Karpas-422 (cell line): ENCODE measurements at regions not wholly inside any gene's neighbourhood (a gene's known extent, or its start where the extent isn't known, plus 50 kb on each side); places are given as distances from the start of the nearest gene placed in this dataset.

ENCODE experiments used
- DNase-seq: peaks from one replicate; pipeline ENCODE4 v3.0.0-alpha.2; 2015
- H2AFZ ChIP-seq: fragments of 200-600 bp; sonication (generic); 2 replicates; pipeline ENCODE4 v1.6.1; 2014; ENCODE audit warnings: antibody characterized with exemption, low read length, mixed read lengths
- H3K27ac ChIP-seq: fragments of 200-600 bp; sonication (generic); 2 replicates; pipeline ENCODE4 v1.5.1; 2014; ENCODE audit warnings: mild to moderate bottlenecking, low read length, moderate library complexity
- H3K27me3 ChIP-seq: fragments of 200-600 bp; sonication (generic); 2 replicates; pipeline ENCODE4 v1.6.1; 2014; ENCODE audit warnings: low read length, mixed read lengths
- H3K36me3 ChIP-seq: fragments of 200-600 bp; sonication (generic); 2 replicates; pipeline ENCODE4 v1.6.1; 2014; ENCODE audit warnings: low read length, mixed read lengths; ENCODE audit not compliant: insufficient read depth
- H3K4me1 ChIP-seq: fragments of 200-600 bp; sonication (generic); 2 replicates; pipeline ENCODE4 v1.6.1; 2014; ENCODE audit warnings: mild to moderate bottlenecking, low read length, mixed read lengths
- H3K4me2 ChIP-seq: fragments of 200-600 bp; sonication (generic); 2 replicates; pipeline ENCODE4 v1.6.1; 2014; ENCODE audit warnings: low read length, low read depth, mild to moderate bottlenecking; ENCODE audit not compliant: poor library complexity, severe bottlenecking
- H3K4me3 ChIP-seq: fragments of 200-600 bp; sonication (generic); 2 replicates; pipeline ENCODE4 v1.5.1; 2014; ENCODE audit warnings: mild to moderate bottlenecking, antibody characterized with exemption, low read length, mixed read lengths
- H3K79me2 ChIP-seq: fragments of 200-600 bp; sonication (generic); 2 replicates; pipeline ENCODE4 v1.6.1; 2014; ENCODE audit warnings: mild to moderate bottlenecking, low read length, mixed read lengths
- H3K9ac ChIP-seq: fragments of 200-600 bp; sonication (generic); 2 replicates; pipeline ENCODE4 v1.6.0; 2014; ENCODE audit warnings: low read length
- H3K9me2 ChIP-seq: fragments of 200-600 bp; sonication (generic), shearing (Covaris generic); replicated peaks from 2 replicates; pipeline ENCODE4 v1.6.0; 2014; ENCODE audit warnings: mild to moderate bottlenecking, low read length, moderate library complexity; ENCODE audit not compliant: insufficient read depth
- H3K9me3 ChIP-seq: fragments of 300-700, 200-600 bp; sonication (generic); 2 replicates; pipeline ENCODE4 v1.6.1; 2014; ENCODE audit warnings: low read length, mixed read lengths
- H4K20me1 ChIP-seq: fragments of 200-600 bp; sonication (generic); 2 replicates; pipeline ENCODE4 v1.6.1; 2014; ENCODE audit warnings: mild to moderate bottlenecking, antibody characterized with exemption, low read length, low read depth; ENCODE audit not compliant: insufficient read depth

DNA sequence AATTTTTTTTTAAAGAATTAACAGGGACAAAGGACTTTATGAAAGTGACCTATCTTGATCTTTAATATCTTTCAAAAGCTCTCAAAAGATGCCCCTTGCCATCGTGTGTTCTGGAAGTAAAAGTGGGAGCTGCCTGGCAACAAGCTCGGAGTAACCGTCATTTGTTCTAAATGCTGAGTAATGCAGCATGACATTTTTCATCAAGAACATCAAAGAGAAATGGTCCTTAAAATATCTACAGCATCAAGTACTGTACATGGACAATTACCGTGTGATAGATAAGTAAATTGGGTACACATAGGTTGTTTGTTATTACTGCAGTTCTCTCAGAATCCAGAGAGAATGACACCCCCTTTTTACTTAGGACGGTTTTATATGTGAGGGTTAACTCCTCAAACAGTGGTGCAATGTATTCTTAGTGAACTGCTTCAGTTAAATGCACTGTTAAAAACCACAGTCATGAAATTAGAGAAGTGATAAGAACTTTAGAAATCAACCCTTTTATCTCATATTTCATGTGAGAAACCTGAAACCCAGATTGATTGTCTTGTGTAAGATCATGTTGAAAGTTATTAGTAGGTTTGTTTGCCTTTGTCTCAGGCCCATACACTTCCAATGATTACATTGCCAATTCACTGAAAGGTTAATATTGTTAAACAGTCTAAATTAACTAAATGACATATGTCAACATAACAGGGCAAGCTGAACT, 90.6 kb upstream of the HNMT start:
- no peak overlapping the region for H3K9ac ChIP-seq
- H4K20me1 ChIP-seq, result no peaks in the 10 kb centered on the region
- no peak overlapping the region for H3K27ac ChIP-seq
- no peaks in the 10 kb centered on the region for H3K4me1 ChIP-seq
- no peak overlapping the region for H3K4me3 ChIP-seq
- no peaks in the 10 kb centered on the region for H3K27me3 ChIP-seq
- H3K4me2 ChIP-seq, result no peak overlapping the region
- no peaks in the 10 kb centered on the region for H3K9me2 ChIP-seq
- H2AFZ ChIP-seq, result no peak overlapping the region
- H3K79me2 ChIP-seq, result no peaks in the 10 kb centered on the region
- H3K9me3 ChIP-seq, result no peaks in the 10 kb centered on the region
- DNase-seq, result no peak
- no peaks in the 10 kb centered on the region for H3K36me3 ChIP-seq

DNA sequence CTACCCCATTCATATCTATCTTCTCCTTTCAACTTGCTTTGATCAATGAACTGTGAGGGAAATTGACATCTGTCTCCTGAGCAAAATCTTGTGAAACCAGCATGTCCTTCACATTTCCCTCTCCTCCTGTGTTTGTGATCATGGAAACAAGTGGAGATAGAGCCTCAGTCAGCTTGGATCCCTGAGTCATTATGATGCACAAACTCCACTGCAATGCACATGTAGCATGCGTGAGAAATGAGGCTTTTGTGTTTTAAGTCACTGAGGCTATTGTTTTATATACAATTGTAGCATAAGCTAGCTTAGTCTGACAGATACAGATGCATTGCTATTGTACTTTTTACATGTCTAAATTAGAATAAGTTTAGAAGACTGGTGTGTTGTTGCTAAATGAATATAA, 85.2 kb upstream of the HNMT start:
- Histone ChIP-seq H3K9ac (no peak overlapping the region), H3K9me2 (no peaks in the 10 kb centered on the region)

DNA sequence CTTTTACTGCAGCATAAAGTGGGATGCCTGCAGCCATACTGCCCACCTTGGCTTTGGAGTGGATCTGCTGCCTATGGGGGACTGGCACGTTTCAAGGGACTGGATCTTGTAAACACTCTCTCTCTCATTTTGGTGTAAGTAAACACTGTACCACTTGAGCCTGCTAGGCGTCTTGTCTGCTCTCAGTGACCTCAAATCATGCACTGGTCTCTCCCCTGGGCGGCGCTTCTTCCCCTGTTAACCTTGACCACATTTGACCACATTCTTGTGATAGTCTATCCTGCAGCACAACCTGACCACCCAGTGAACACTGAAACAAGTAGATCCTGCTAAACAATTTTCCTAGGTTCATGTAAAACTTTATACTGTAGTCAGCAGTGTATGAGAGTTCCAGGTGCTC, 82.6 kb upstream of the HNMT start:
- Histone ChIP-seq H3K36me3 (no peaks in the 10 kb centered on the region), H2AFZ (no peak overlapping the region)
- no peak for DNase-seq

More for the DNA sequence above, 85.2 kb upstream of the HNMT start:
- Histone ChIP-seq H3K79me2 (no peaks in the 10 kb centered on the region), H3K4me3 (no peak overlapping the region), H2AFZ (no peak overlapping the region), H3K4me2 (no peak overlapping the region), H3K36me3 (no peaks in the 10 kb centered on the region), H3K27ac (no peak overlapping the region), H3K27me3 (no peaks in the 10 kb centered on the region), H3K4me1 (no peaks in the 10 kb centered on the region), H4K20me1 (no peaks in the 10 kb centered on the region), H3K9me3 (no peaks in the 10 kb centered on the region)
- DNase-seq, result no peak

DNA sequence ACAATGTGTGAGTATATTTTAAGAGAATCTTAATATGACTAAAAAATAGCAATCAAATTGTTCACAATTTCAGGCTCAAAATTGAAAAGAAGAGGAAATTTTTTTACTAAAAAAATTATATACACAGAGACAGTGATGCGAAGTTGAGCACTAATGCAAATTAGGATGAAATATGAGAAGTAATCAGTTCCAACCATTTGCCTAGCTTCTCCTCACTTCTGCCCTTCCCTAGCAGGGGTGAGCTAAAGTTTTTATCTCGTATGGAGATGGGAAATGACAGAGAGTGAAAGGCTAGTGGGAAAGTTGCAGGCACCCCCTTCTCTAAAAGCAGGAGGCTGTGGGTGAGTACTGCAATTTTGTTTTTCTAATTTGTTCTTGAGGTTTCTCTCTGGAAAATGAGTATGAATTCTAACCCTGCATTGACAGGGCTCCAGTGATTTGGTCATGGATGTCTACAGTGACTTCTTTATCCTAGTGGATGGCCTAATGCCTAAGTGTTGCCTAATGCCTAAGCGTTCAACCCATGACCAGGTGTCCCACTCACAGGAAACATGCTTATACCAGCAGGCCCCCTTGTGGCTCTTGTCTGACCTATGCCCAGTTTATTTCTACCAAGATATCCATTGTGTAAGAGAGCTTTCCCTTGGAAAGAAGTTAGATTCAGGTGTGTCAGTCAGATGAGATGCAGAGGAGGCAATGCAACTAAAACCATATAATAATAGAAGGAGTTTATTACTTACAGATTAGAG, 78.0 kb upstream of the HNMT start:
- peaks cover 4% of the 10 kb centered on the region for H3K4me1 ChIP-seq
- H4K20me1 ChIP-seq, result no peaks in the 10 kb centered on the region
- H2AFZ ChIP-seq, result no peak overlapping the region
- no peak overlapping the region for H3K4me3 ChIP-seq
- H3K9me3 ChIP-seq, result no peaks in the 10 kb centered on the region
- H3K9me2 ChIP-seq, result no peaks in the 10 kb centered on the region
- H3K4me2 ChIP-seq, result no peak overlapping the region
- H3K27ac ChIP-seq, result no peak overlapping the region
- no peaks in the 10 kb centered on the region for H3K79me2 ChIP-seq
- H3K27me3 ChIP-seq, result no peaks in the 10 kb centered on the region
- DNase-seq, result peak; percentile 52
- no peak overlapping the region for H3K9ac ChIP-seq
- no peaks in the 10 kb centered on the region for H3K36me3 ChIP-seq

More for the DNA sequence above, 82.6 kb upstream of the HNMT start:
- no peaks in the 10 kb centered on the region for H3K9me3 ChIP-seq
- H3K4me3 ChIP-seq, result no peak overlapping the region
- no peaks in the 10 kb centered on the region for H3K79me2 ChIP-seq
- no peaks in the 10 kb centered on the region for H3K9me2 ChIP-seq
- H3K4me1 ChIP-seq, result peaks cover 4% of the 10 kb centered on the region
- H3K27me3 ChIP-seq, result no peaks in the 10 kb centered on the region
- no peak overlapping the region for H3K4me2 ChIP-seq
- no peak overlapping the region for H3K9ac ChIP-seq
- no peak overlapping the region for H3K27ac ChIP-seq
- no peaks in the 10 kb centered on the region for H4K20me1 ChIP-seq

DNA sequence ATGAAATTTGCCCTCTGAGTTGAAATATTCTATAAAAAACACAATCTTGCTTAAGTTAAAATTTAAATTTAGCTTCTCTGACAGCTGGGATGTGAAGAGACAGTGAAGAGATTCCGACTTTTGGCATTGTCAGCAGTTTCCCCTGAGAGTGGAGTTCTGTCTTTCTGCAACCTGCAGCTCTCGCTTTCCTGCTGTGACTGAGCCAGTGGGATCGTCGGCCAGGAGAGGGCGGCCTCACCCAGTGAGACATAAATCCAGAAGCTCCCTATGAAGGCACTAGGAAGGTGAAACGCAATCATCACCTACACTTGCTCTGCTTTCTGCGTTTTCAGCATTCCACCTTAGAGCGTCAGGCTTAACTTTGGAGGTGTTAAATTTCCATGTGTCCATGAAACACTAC, 75.4 kb upstream of the HNMT start:
- Histone ChIP-seq H3K4me1 (peaks cover 4% of the 10 kb centered on the region), H3K9me2 (no peaks in the 10 kb centered on the region), H3K9ac (no peak overlapping the region), H3K36me3 (no peaks in the 10 kb centered on the region), H3K9me3 (no peaks in the 10 kb centered on the region), H3K4me2 (no peak overlapping the region), H3K4me3 (no peak overlapping the region), H2AFZ (no peak overlapping the region), H3K27me3 (no peaks in the 10 kb centered on the region), H4K20me1 (no peaks in the 10 kb centered on the region), H3K27ac (no peak overlapping the region), H3K79me2 (no peaks in the 10 kb centered on the region)
- DNase-seq, result peak; percentile 49

DNA sequence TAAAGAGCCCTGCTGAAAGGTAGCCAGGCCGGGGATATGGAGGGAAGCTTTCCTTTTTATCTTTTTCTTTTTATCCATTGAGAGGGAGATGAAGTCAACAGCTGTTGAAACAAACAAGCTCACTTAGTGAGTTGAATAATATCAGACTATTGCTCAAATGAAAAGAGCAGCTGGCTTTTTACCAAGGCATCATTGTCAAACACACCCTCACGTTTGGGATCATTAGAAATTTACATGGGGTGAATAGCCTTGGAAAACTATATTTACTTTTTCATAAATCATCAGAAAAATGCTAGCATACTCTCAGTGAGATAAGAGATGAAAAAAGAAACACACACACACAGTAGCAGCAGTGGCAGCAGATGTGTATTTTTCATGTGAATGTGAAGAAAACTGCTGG, 71.5 kb upstream of the HNMT start:
- Histone ChIP-seq H3K4me3 (no peak overlapping the region), H3K27ac (no peak overlapping the region), H3K4me2 (no peak overlapping the region), H3K9me2 (no peaks in the 10 kb centered on the region), H3K9me3 (no peaks in the 10 kb centered on the region), H3K4me1 (no peaks in the 10 kb centered on the region), H3K79me2 (no peaks in the 10 kb centered on the region), H3K9ac (no peak overlapping the region), H2AFZ (no peak overlapping the region), H3K27me3 (no peaks in the 10 kb centered on the region), H4K20me1 (no peaks in the 10 kb centered on the region), H3K36me3 (no peaks in the 10 kb centered on the region)
- DNase-seq, result no peak

DNA sequence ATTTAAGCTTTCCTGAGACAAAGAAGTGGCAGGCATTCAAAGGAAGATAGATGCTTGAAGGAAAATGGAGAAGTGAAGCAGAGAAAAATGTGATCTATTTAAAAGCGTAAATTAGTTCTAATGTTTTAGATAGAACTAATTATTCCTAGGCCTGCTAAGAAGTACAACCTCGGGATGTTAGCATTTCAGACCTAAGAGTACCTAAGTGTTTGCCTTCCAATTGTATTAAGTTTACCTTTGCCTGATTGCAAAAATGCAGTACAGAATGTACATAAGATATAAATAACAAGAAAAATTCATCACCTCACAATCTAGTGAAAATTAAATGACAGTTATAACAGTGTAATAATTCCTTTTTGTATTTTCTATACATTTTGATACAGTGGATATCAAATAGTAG, 71.1 kb upstream of the HNMT start:
- Histone ChIP-seq H3K27ac (no peak overlapping the region), H3K9me3 (no peaks in the 10 kb centered on the region), H2AFZ (no peak overlapping the region)

DNA sequence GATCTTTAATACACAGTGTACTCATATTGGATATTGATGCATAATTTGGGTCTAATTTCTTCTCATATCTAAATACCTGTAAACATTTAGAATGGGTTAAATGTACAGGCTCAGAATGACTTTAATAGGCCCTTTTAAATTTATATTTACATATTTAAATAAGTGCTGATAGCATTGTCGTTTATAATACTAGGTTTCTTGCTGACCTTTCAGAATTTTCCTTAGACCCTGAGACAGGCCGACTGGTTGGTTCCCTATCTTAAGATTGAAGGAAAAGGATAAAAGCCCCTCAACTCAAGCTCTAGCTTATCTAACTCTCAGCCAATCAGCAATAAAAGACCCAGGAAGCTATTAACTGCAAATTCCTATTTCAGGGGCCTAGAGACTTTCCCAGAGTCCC, 67.8 kb upstream of the HNMT start:
- Histone ChIP-seq H3K79me2 (no peaks in the 10 kb centered on the region), H3K9ac (no peak overlapping the region), H3K9me3 (no peaks in the 10 kb centered on the region), H4K20me1 (no peaks in the 10 kb centered on the region), H3K4me1 (no peaks in the 10 kb centered on the region), H3K9me2 (no peaks in the 10 kb centered on the region), H3K27ac (no peak overlapping the region), H2AFZ (no peak overlapping the region), H3K27me3 (no peaks in the 10 kb centered on the region), H3K4me2 (no peak overlapping the region), H3K4me3 (no peak overlapping the region), H3K36me3 (no peaks in the 10 kb centered on the region)
- no peak for DNase-seq

More for the DNA sequence above, 71.1 kb upstream of the HNMT start:
- H3K4me2 ChIP-seq, result no peak overlapping the region
- no peaks in the 10 kb centered on the region for H3K9me2 ChIP-seq
- H3K4me3 ChIP-seq, result no peak overlapping the region
- H3K9ac ChIP-seq, result no peak overlapping the region
- no peaks in the 10 kb centered on the region for H3K36me3 ChIP-seq
- no peaks in the 10 kb centered on the region for H4K20me1 ChIP-seq
- H3K79me2 ChIP-seq, result no peaks in the 10 kb centered on the region
- H3K4me1 ChIP-seq, result no peaks in the 10 kb centered on the region
- H3K27me3 ChIP-seq, result no peaks in the 10 kb centered on the region
- DNase-seq, result no peak
